A673 (cell line): ENCODE measurements at regions not wholly inside any gene's neighbourhood (a gene's known extent, or its start where the extent isn't known, plus 50 kb on each side); places are given as distances from the start of the nearest gene placed in this dataset.
"Not testable (repeated sequence)": the region's sequence is repeated elsewhere in the genome, so short reads cannot be mapped to it uniquely, and the experiment has no call there.

ENCODE experiments used
- BruUV-seq: library from RNA; stranded (reverse); fragments of 400-500 nt; replicated peaks from 2 replicates; lab custom pipeline; 2021; lab: Mats Ljungman, UMichigan
- CTCF ChIA-PET: fragments of 300-600 bp; sonication (Branson Sonifier 250); formaldehyde crosslinking; loops from one replicate; lab custom pipeline; 2022; ENCODE audit warnings: antibody characterized with exemption; lab: Charles Lee
- POLR2A ChIA-PET: fragments of 300-600 bp; sonication (Branson Sonifier 250); formaldehyde crosslinking; loops from one replicate; lab custom pipeline; 2022; ENCODE audit warnings: antibody characterized with exemption; ENCODE audit not compliant: low non-redundant PET; lab: Charles Lee
- DNase-seq: peaks from one replicate; pipeline ENCODE4 v3.0.0-alpha.2; 2015; ENCODE audit warnings: low spot score
- H3K27ac ChIP-seq: fragments of 200-600 bp; sonication (generic); 2 replicates; pipeline ENCODE4 v1.5.1; 2016; ENCODE audit warnings: mixed run types, low read depth, mild to moderate bottlenecking, mixed read lengths, antibody characterized with exemption, low read length; ENCODE audit not compliant: poor library complexity, severe bottlenecking
- H3K27me3 ChIP-seq: fragments of 200-600 bp; sonication (generic); replicated peaks from 2 replicates; pipeline ENCODE4 v1.6.1; 2017; ENCODE audit warnings: mixed run types, low read depth, mild to moderate bottlenecking, mixed read lengths, antibody characterized with exemption, low read length; ENCODE audit not compliant: insufficient read depth, poor library complexity
- H3K36me3 ChIP-seq: fragments of 200-600 bp; sonication (generic); 2 replicates; pipeline ENCODE4 v1.6.1; 2016; ENCODE audit warnings: mixed run types, mild to moderate bottlenecking, mixed read lengths, antibody characterized with exemption, low read length; ENCODE audit not compliant: insufficient read depth, poor library complexity, severe bottlenecking
- H3K4me1 ChIP-seq: fragments of 200-600 bp; sonication (generic); 2 replicates; pipeline ENCODE4 v1.6.1; 2017; ENCODE audit warnings: mixed run types, mild to moderate bottlenecking, mixed read lengths, antibody characterized with exemption, low read length; ENCODE audit not compliant: insufficient read depth, poor library complexity, severe bottlenecking
- H3K4me3 ChIP-seq: fragments of 200-600 bp; sonication (generic); 2 replicates; pipeline ENCODE4 v1.5.1; 2016; ENCODE audit warnings: low read depth, mixed run types, mild to moderate bottlenecking, mixed read lengths, low read length; ENCODE audit not compliant: poor library complexity, severe bottlenecking
- H3K9me3 ChIP-seq: fragments of 200-600 bp; sonication (generic); 2 replicates; pipeline ENCODE4 v1.6.1; 2016; ENCODE audit warnings: mixed run types, low read depth, mild to moderate bottlenecking, mixed read lengths, antibody characterized with exemption, low read length; ENCODE audit not compliant: poor library complexity, severe bottlenecking
- EZH2 ChIP-seq: fragments of 200-600 bp; sonication (generic); IDR thresholded peaks from 2 replicates; pipeline ENCODE4 v1.6.1; 2017; ENCODE audit warnings: borderline replicate concordance, low read depth, mild to moderate bottlenecking, mixed read lengths, antibody characterized with exemption, low read length; ENCODE audit not compliant: poor library complexity, severe bottlenecking
- intact Hi-C: fragments of 100-400 bp; cut with micrococcal nuclease; formaldehyde crosslinking; loops from one replicate; pipeline ENCODE4 v1.10.0; 2022; ENCODE audit not compliant: unreplicated experiment
- TF ChIP-seq, protein P1 (sequence below): fragments of 300-800, 200-600 bp; sonication (generic); conservative IDR thresholded peaks from 2 replicates; pipeline ENCODE4 v1.5.1; 2017; ENCODE audit warnings: low read depth, mild to moderate bottlenecking, antibody characterized with exemption, low read length, moderate library complexity, mixed read lengths

DNA sequence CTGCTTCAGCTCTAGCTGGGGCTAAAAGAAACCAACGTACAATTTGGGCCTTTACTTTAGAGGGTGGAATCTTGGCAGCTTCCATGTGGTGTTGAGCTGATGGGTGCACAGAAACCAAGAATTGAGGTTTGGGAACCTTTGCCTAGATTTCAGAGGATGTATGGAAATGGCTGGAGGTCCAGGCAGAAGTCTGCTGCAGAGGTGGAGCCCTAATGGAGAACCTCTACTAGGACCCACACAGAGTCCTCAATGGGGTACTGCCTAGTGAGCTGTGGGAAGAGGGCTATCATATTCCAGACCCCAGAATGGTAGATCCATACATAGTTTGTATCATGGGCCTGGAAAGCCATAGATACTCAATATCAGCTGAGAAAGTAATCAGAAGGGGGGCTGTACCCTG lies 500.4 kb upstream of the ATP2B1 start:
- BruUV-seq = no TSS peak
- intact Hi-C loops = no loop called here
- no peak overlapping the region for H3K4me3 ChIP-seq
- CTCF ChIA-PET = no interaction called here
- DNase-seq = no peak
- TF ChIP-seq, protein P1, sequence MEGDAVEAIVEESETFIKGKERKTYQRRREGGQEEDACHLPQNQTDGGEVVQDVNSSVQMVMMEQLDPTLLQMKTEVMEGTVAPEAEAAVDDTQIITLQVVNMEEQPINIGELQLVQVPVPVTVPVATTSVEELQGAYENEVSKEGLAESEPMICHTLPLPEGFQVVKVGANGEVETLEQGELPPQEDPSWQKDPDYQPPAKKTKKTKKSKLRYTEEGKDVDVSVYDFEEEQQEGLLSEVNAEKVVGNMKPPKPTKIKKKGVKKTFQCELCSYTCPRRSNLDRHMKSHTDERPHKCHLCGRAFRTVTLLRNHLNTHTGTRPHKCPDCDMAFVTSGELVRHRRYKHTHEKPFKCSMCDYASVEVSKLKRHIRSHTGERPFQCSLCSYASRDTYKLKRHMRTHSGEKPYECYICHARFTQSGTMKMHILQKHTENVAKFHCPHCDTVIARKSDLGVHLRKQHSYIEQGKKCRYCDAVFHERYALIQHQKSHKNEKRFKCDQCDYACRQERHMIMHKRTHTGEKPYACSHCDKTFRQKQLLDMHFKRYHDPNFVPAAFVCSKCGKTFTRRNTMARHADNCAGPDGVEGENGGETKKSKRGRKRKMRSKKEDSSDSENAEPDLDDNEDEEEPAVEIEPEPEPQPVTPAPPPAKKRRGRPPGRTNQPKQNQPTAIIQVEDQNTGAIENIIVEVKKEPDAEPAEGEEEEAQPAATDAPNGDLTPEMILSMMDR = no peak
- no peak for TF ChIP-seq EZH2
- peaks cover 14% of the 10 kb centered on the region for H3K9me3 ChIP-seq
- H3K36me3 ChIP-seq = no peaks in the 10 kb centered on the region
- peaks cover 20% of the 10 kb centered on the region for H3K4me1 ChIP-seq
- POLR2A ChIA-PET = no interaction called here
- H3K27me3 ChIP-seq = no peaks in the 10 kb centered on the region
- H3K27ac ChIP-seq = no peak overlapping the region

DNA sequence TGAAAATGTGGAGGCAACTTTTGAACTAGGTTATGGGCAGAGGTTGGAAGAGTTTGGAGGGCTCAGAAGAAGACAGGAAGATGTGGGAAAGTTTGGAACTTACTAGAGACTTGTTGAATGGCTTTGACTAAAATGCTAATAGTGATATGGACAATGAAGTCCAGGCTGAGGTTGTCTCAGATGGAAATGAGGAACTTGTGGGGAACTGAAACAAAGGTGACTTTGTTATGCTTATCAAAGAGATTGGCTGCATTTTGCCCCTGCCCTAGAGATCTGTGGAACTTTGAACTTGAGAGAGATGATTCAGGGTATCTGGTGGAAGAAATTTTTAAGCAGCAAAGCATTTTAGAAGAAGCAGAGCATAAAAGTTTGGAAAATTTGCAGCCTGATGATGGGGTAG lies 499.7 kb upstream of the ATP2B1 start:
- intact Hi-C loops, H3K27me3 ChIP-seq, DNase-seq, POLR2A ChIA-PET, H3K4me3 ChIP-seq, BruUV-seq, H3K36me3 ChIP-seq, CTCF ChIA-PET, H3K27ac ChIP-seq: not testable (repeated sequence)
- Histone ChIP-seq H3K4me1 (peaks cover 20% of the 10 kb centered on the region), H3K9me3 (peaks cover 14% of the 10 kb centered on the region)

DNA sequence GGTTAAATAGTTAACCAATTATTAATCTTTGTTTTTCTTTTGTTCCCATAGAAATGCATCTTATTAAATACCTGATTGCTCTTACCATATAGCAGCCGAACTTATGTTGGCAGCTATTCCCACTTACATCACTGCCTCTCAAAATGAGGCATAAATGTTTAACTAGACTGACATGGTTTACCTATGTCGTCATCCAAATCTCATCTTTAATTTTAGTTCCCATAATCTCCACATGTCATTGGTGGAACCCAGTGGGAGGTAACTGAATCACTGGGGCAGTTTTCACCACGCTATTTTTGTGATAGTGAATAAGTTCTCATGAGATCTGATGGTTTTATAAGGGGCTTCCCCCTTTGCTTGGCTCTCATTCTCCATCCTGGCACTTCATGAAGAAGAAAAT lies 499.2 kb upstream of the ATP2B1 start:
- no peaks in the 10 kb centered on the region for H3K36me3 ChIP-seq
- CTCF ChIA-PET = no interaction called here
- H3K27me3 ChIP-seq = no peaks in the 10 kb centered on the region
- no peak for DNase-seq
- H3K9me3 ChIP-seq = peaks cover 14% of the 10 kb centered on the region
- POLR2A ChIA-PET = no interaction called here
- BruUV-seq = no TSS peak
- H3K4me3 ChIP-seq = no peak overlapping the region
- intact Hi-C loops = no loop called here
- H3K27ac ChIP-seq = no peak overlapping the region
- TF ChIP-seq, protein P1 = no peak
- TF ChIP-seq EZH2 = no peak
- H3K4me1 ChIP-seq = peaks cover 20% of the 10 kb centered on the region

DNA sequence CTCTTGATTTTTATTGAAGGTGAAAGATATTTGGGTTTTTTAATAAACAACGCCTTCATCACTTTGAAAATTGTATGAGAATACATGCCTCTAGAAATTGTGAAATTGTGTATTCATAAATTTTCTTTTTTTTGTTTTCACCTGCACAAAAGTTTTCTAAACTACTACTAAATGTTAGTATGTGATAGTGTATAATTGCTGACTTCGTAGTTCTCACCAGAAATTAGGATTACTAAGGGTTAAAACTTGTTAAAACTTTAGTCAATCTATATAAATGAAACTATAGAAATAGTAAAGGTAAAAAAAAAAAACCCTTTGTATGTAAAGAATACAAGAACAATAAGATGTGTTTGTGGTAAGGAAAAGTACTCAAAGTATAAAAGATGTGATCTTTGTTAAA lies 496.5 kb upstream of the ATP2B1 start:
- Histone ChIP-seq H3K4me3 (no peak overlapping the region), H3K27me3 (no peaks in the 10 kb centered on the region), H3K36me3 (no peaks in the 10 kb centered on the region), H3K27ac (no peak overlapping the region), H3K9me3 (peaks cover 14% of the 10 kb centered on the region), H3K4me1 (peaks cover under 1% of the 10 kb centered on the region)
- POLR2A ChIA-PET = no interaction called here
- CTCF ChIA-PET = no interaction called here
- no TSS peak for BruUV-seq
- no peak for DNase-seq
- TF ChIP-seq, protein P1 = no peak
- no peak for TF ChIP-seq EZH2
- intact Hi-C loops = no loop called here
